GM12875 (cell line): ENCODE measurements at regions not wholly inside any gene's neighbourhood (a gene's known extent, or its start where the extent isn't known, plus 50 kb on each side); places are given as distances from the start of the nearest gene placed in this dataset.

Experiments
- H3K4me3 ChIP-seq: one replicate; pipeline ENCODE4 v1.5.1; 2011; ENCODE audit warnings: low read depth, low read length, control low read depth
- CTCF ChIP-seq: IDR thresholded peaks from 2 replicates; pipeline ENCODE4 v1.5.1; 2011; ENCODE audit warnings: low read depth, mild to moderate bottlenecking, control low read depth, inconsistent platforms, low read length, moderate library complexity, borderline replicate concordance; ENCODE audit not compliant: insufficient read depth

- H3K4me3 ChIP-seq, result no peak overlapping the region
- TF ChIP-seq CTCF, result peak; percentile 73; the same call in 1 of the 2 replicates
Measured at GRCh38 chr3:124565013-124565412, 165.2 kb upstream of the UMPS start.

DNA sequence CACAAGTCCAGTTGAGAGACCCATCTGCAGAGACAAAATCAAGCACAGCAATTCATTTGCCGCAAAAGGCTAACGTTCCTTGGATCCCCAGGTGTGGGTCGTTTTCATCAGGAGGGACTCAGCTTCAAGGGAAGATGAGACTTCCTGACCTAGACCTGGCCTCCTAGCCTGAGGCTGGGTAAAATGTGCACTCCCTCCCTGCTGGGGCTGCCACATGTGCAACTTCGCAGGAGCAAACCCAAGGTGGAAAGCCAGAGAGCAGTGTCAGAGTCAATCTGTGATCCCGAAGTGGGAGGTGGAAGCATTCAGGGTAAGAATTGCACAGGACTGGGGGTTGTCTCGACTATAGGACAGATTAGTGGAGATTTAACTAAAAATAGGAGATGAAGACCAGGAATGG lies 164.7 kb upstream of the UMPS start:
- TF ChIP-seq CTCF, result no peak
- H3K4me3 ChIP-seq, result no peak overlapping the region

DNA sequence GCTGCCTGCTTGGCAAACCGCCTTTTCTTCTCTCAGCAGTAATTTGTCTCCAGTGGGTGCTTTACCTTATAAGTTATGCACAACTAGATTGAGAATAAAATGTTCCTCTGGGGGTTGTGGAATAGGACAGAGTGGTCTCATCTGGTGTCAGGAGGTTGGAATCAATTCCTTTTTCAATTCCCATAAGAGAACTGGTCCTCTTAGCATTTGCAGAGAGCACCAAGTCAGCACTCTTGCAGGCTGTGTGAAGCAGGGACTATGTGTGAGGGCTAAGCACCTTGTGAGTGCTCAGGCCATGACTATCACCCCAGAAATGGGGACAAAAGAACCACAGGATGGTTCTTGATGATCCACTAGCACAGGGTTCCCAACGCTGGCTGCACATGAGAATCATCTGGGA lies 163.6 kb upstream of the UMPS start:
- TF ChIP-seq CTCF, result no peak
- H3K4me3 ChIP-seq, result no peak overlapping the region

- H3K4me3 ChIP-seq, result no peak overlapping the region
- no peak for TF ChIP-seq CTCF
Measured at GRCh38 chr3:124567179-124567578, 163.1 kb upstream of the UMPS start.

DNA sequence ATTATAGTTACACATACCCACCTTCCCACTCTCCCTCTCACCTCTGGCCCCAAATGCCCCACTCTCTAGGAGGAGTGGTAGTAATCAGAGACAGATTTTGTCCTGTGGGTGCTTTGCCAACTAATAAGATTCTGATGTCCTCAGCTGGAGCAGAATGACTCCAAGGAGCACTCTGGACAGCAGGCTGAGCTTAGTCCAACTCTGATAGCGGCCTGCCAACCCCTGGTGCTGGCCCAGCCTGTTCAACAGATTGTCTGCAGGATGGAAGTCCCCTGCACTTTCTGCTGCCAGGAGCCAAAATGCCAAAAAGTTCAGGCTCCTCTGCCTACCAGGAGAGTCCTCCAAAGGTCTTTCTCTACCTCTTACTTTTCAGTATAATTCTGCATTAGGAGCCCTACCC lies 160.5 kb upstream of the UMPS start:
- no peak for TF ChIP-seq CTCF

GRCh38 chr3:124570232-124570631 lies 160.0 kb upstream of the UMPS start:
- no peak overlapping the region for H3K4me3 ChIP-seq
- TF ChIP-seq CTCF, result no peak

More for the DNA sequence above, 160.5 kb upstream of the UMPS start:
- H3K4me3 ChIP-seq, result no peak overlapping the region

- no peak overlapping the region for H3K4me3 ChIP-seq
- TF ChIP-seq CTCF, result no peak
Measured at GRCh38 chr3:124572851-124573405, 157.3 kb upstream of the UMPS start.
